Fibroblast of skin of abdomen (primary cell): ENCODE measurements at regions not wholly inside any gene's neighbourhood (a gene's known extent, or its start where the extent isn't known, plus 50 kb on each side); places are given as distances from the start of the nearest gene placed in this dataset.

Experiments
- DNase-seq: peaks from one replicate; pipeline ENCODE4 v3.0.0-alpha.2; 2013

- no peak for DNase-seq
Observed at GRCh38 chr16:8260140-8260539, 330.2 kb downstream of the TMEM114 start.

- DNase-seq = no peak
Observed at GRCh38 chr16:8258523-8258922, 331.8 kb downstream of the TMEM114 start.

GRCh38 chr16:8257561-8257960 is 332.8 kb downstream of the TMEM114 start:
- DNase-seq = no peak

- no peak for DNase-seq
Observed at GRCh38 chr16:8254405-8254804, 335.9 kb downstream of the TMEM114 start.

- no peak for DNase-seq
Observed at GRCh38 chr16:8253718-8254117, 336.6 kb downstream of the TMEM114 start.

- DNase-seq = no peak
Observed at GRCh38 chr16:8251727-8252126, 338.6 kb downstream of the TMEM114 start.

GRCh38 chr16:8251298-8251697 is 339.0 kb downstream of the TMEM114 start:
- DNase-seq = no peak

- DNase-seq = no peak
Observed at GRCh38 chr16:8247993-8248392, 342.3 kb downstream of the TMEM114 start.

- no peak for DNase-seq
Observed at GRCh38 chr16:8243981-8244380, 346.3 kb downstream of the TMEM114 start.

GRCh38 chr16:8241408-8241807 is 348.9 kb downstream of the TMEM114 start:
- no peak for DNase-seq

- no peak for DNase-seq
Observed at GRCh38 chr16:8239443-8239842, 350.9 kb downstream of the TMEM114 start.

GRCh38 chr16:8237452-8237851 is 352.9 kb downstream of the TMEM114 start:
- DNase-seq = no peak

- DNase-seq = no peak
Observed at GRCh38 chr16:8236816-8237215, 353.5 kb downstream of the TMEM114 start.

- DNase-seq = no peak
Observed at GRCh38 chr16:8230497-8230896, 359.8 kb downstream of the TMEM114 start.

GRCh38 chr16:8229011-8229520 is 361.2 kb downstream of the TMEM114 start:
- no peak for DNase-seq

- DNase-seq = no peak
Observed at GRCh38 chr16:8217201-8217600, 373.1 kb downstream of the TMEM114 start.

GRCh38 chr16:8204769-8205168 is 385.5 kb downstream of the TMEM114 start:
- no peak for DNase-seq

GRCh38 chr16:8204096-8204495 is 386.2 kb downstream of the TMEM114 start:
- no peak for DNase-seq

GRCh38 chr16:8203101-8203500 is 387.2 kb downstream of the TMEM114 start:
- no peak for DNase-seq

- DNase-seq = no peak
Observed at GRCh38 chr16:8200839-8201238, 389.5 kb downstream of the TMEM114 start.

GRCh38 chr16:8199390-8199789 is 390.9 kb downstream of the TMEM114 start:
- DNase-seq = no peak

GRCh38 chr16:8194794-8195193 is 395.5 kb downstream of the TMEM114 start:
- DNase-seq = no peak

GRCh38 chr16:8188841-8189240 is 401.5 kb downstream of the TMEM114 start:
- DNase-seq = no peak

GRCh38 chr16:8187782-8188372 is 402.4 kb downstream of the TMEM114 start:
- no peak for DNase-seq

- DNase-seq = no peak
Observed at GRCh38 chr16:8184854-8185253, 405.5 kb downstream of the TMEM114 start.
